Prostate gland (tissue), 2 donors: ENCODE measurements at regions not wholly inside any gene's neighbourhood (a gene's known extent, or its start where the extent isn't known, plus 50 kb on each side); places are given as distances from the start of the nearest gene placed in this dataset.

Experiments used
- DNase-seq: peaks from one replicate; pipeline ENCODE4 v3.0.0-alpha.2; 2019; ENCODE audit warnings: low spot score
- H3K27ac ChIP-seq, 2 donors: fragments of 200-600 bp; sonication (generic); 2 replicates each; pipeline ENCODE4 v1.5.1; 2017 to 2019
- H3K27me3 ChIP-seq: fragments of 200-600 bp; sonication (generic); replicated peaks from 2 replicates; pipeline ENCODE4 v1.5.1; 2019; ENCODE audit not compliant: insufficient read depth
- H3K36me3 ChIP-seq, 2 donors: fragments of 200-600 bp; sonication (generic); 1 replicate in 1 of 2; 2 replicates in 1 of 2; pipeline versions ENCODE4 v1.5.1 to v1.8.1; 2017 to 2019
- H3K4me1 ChIP-seq: fragments of 200-600 bp; sonication (generic); replicated peaks from 2 replicates; pipeline ENCODE4 v1.5.1; 2019
- H3K4me3 ChIP-seq, 2 donors: fragments of 200-600 bp; sonication (generic); 2 replicates each; pipeline ENCODE4 v1.5.1; 2017 to 2019
- H3K9me3 ChIP-seq: fragments of 200-600 bp; sonication (generic); 2 replicates; pipeline ENCODE4 v1.5.1; 2017
- CTCF ChIP-seq, 4 experiments: fragments of 200-600 bp in 2 of 4; fragments of 450-650 bp in 2 of 4; sonication (generic) in 2 of 4; IDR thresholded peaks; 1 replicate in 3 of 4; 2 replicates in 1 of 4; pipeline ENCODE4 v1.5.1; 2016 to 2019; ENCODE audit warnings: antibody characterized with exemption in 4 of 4, mild to moderate bottlenecking in 2 of 4, moderate library complexity in 2 of 4
- POLR2A ChIP-seq: fragments of 450-650 bp; IDR thresholded peaks from one replicate; pipeline ENCODE4 v1.6.1; 2016; ENCODE audit warnings: antibody characterized with exemption, mild to moderate bottlenecking
- POLR2AphosphoS5 ChIP-seq: sonication (generic); formaldehyde crosslinking; IDR thresholded peaks from one replicate; pipeline ENCODE4 v1.6.1; 2017; ENCODE audit warnings: antibody characterized with exemption
- WGBS: methylation state at CpG from one replicate; pipeline ENCODE4 v1.1.5; 2018; 5-methylcytosine and 5-hydroxymethylcytosine counted together
- intact Hi-C: fragments of 100-400 bp; cut with DNase I; formaldehyde crosslinking; loops from one replicate; pipeline ENCODE4 v1.14.2; 2022

- H3K36me3 ChIP-seq = no peaks in the 10 kb centered on the region
- TF ChIP-seq CTCF (IDR thresholded peaks at IDR 0.05) (no peak), POLR2AphosphoS5 (no peak), POLR2A (no peak)
- no peaks in the 10 kb centered on the region for H3K9me3 ChIP-seq
- intact Hi-C loops = no loop called here
- no peak overlapping the region for H3K27ac ChIP-seq
- H3K27me3 ChIP-seq = no peaks in the 10 kb centered on the region
- WGBS = 54% methylated on average over 2 of the region's 2 CpGs
- no peak for DNase-seq
- no peaks in the 10 kb centered on the region for H3K4me1 ChIP-seq
- H3K4me3 ChIP-seq = no peak overlapping the region
Observed at GRCh38 chr17:55564081-55564480, 52.8 kb upstream of the SMIM36 start.

GRCh38 chr17:55563363-55563762, 52.1 kb upstream of the SMIM36 start:
- intact Hi-C loops = no loop called here
- 74% methylated on average over 1 of the region's 1 CpG for WGBS
- Histone ChIP-seq H3K36me3 (no peaks in the 10 kb centered on the region), H3K4me3 (no peak overlapping the region), H3K9me3 (no peaks in the 10 kb centered on the region), H3K4me1 (no peaks in the 10 kb centered on the region), H3K27ac (no peak overlapping the region), H3K27me3 (no peaks in the 10 kb centered on the region)
- no peak for TF ChIP-seq CTCF (IDR thresholded peaks at IDR 0.05)
- TF ChIP-seq POLR2A = no peak
- no peak for TF ChIP-seq POLR2AphosphoS5
- DNase-seq = no peak

GRCh38 chr17:55561973-55562495, 50.8 kb upstream of the SMIM36 start:
- no peak overlapping the region for H3K4me3 ChIP-seq
- 84% methylated on average over 4 of the region's 4 CpGs for WGBS
- no peaks in the 10 kb centered on the region for H3K9me3 ChIP-seq
- no peaks in the 10 kb centered on the region for H3K36me3 ChIP-seq
- H3K27ac ChIP-seq = no peak overlapping the region
- TF ChIP-seq CTCF (IDR thresholded peaks at IDR 0.05) (no peak), POLR2A (no peak), POLR2AphosphoS5 (no peak)
- DNase-seq = no peak
- H3K4me1 ChIP-seq = no peaks in the 10 kb centered on the region
- H3K27me3 ChIP-seq = no peaks in the 10 kb centered on the region
- intact Hi-C loops = no loop called here

- intact Hi-C loops = no loop called here
- TF ChIP-seq POLR2AphosphoS5 (no peak), CTCF (IDR thresholded peaks at IDR 0.05) (no peak), POLR2A (no peak)
- WGBS = 95% methylated on average over 26 of the region's 26 CpGs
- Histone ChIP-seq H3K36me3 (no peaks in the 10 kb centered on the region), H3K9me3 (no peaks in the 10 kb centered on the region), H3K27ac (no peak overlapping the region), H3K27me3 (no peaks in the 10 kb centered on the region), H3K4me1 (no peaks in the 10 kb centered on the region), H3K4me3 (no peak overlapping the region)
- no peak for DNase-seq
Observed at GRCh38 chr17:55561316-55561972, 50.2 kb upstream of the SMIM36 start.
